ENCODE measurements at regions not wholly inside any gene's neighbourhood (a gene's known extent, or its start where the extent isn't known, plus 50 kb on each side); places are given as distances from the start of the nearest gene placed in this dataset.

DNA sequence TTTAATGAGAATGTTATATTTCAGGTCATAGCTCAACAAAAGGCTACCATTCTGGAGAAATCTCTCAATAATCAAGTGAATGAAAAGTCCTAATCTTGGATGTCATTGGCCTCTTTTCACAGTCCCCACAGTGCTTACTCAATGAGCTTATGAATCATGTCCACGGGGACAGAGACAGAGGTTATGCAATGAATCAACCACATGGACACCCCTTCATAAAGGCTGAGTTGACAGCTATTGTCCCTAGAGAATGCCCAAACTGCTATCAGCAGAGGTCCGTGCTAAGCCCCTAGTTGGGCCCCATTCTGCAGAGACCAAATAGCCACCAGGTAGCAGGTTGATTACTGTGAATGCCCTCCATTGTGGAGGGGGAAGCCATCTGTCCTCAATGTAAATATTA lies 158.1 kb downstream of the LHFPL1 start:
- in situ Hi-C loops (cut with MboI; ENCODE audit: low sequenced_read_pairs): no loop called here
- POLR2A ChIA-PET (ENCODE audit: unreplicated experiment): no interaction called here

More for the DNA sequence above, 158.1 kb downstream of the LHFPL1 start:
- CTCF ChIA-PET: no interaction called here
- no peak overlapping the region for H3K4ac ChIP-seq (ENCODE audit: low read depth, low read length)
- no peaks in the 10 kb centered on the region for H3K9me1 ChIP-seq (ENCODE audit: insufficient read depth, low read length)
- no peak overlapping the region for H2BK15ac ChIP-seq (ENCODE audit: low read depth, low read length)
- BruUV-seq (replicated peaks): no TSS peak
- H4K91ac ChIP-seq (ENCODE audit: insufficient read depth, low read depth, low read length): no peak overlapping the region
- ATAC-seq (ENCODE audit: low read depth): no peak
- TF ChIP-seq RAD21 (IDR thresholded peaks at IDR 0.05; ENCODE audit: low read length): no peak
- no peak for TF ChIP-seq CHD1 (IDR thresholded peaks at IDR 0.05; ENCODE audit: low read depth, low read length)
- TF ChIP-seq MAZ (IDR thresholded peaks at IDR 0.05; ENCODE audit: borderline replicate concordance, low read depth, low read length): no peak
- no peak for TF ChIP-seq RCOR1 (IDR thresholded peaks at IDR 0.05; ENCODE audit: insufficient replicate concordance, low read length)
- no peak for TF ChIP-seq RFX5 (IDR thresholded peaks at IDR 0.05; ENCODE audit: low read depth, low read length)
- no peak for TF ChIP-seq POLR2A (IDR thresholded peaks at IDR 0.05; ENCODE audit: low read depth, low read length)
- TF ChIP-seq, protein P1, sequence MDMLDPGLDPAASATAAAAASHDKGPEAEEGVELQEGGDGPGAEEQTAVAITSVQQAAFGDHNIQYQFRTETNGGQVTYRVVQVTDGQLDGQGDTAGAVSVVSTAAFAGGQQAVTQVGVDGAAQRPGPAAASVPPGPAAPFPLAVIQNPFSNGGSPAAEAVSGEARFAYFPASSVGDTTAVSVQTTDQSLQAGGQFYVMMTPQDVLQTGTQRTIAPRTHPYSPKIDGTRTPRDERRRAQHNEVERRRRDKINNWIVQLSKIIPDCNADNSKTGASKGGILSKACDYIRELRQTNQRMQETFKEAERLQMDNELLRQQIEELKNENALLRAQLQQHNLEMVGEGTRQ (IDR thresholded peaks at IDR 0.05; ENCODE audit: low read depth, low read length): no peak
- no peak for TF ChIP-seq CEBPB (IDR thresholded peaks at IDR 0.05; ENCODE audit: low read depth, low read length)
- no peak for TF ChIP-seq FOS (IDR thresholded peaks at IDR 0.05; ENCODE audit: low read depth, low read length)
- no peak for TF ChIP-seq MAFK (IDR thresholded peaks at IDR 0.05; ENCODE audit: low read depth, low read length)
- no peak for TF ChIP-seq SMC3 (IDR thresholded peaks at IDR 0.05; ENCODE audit: low read depth, low read length)
- no peak overlapping the region for H2AFZ ChIP-seq (replicated peaks; ENCODE audit: low read length, poor library complexity)
- H4K8ac ChIP-seq (ENCODE audit: low read depth in 2 of 2, low read length in 2 of 2): no peak overlapping the region
- H3K9ac ChIP-seq (ENCODE audit: low read depth, low read length): no peak overlapping the region
- no peak overlapping the region for H2BK20ac ChIP-seq (ENCODE audit: low read depth, low read length)
- no peaks in the 10 kb centered on the region; the same call in 1 of the 2 replicates for H3K27me3 ChIP-seq (ENCODE audit: control insufficient read depth, insufficient read depth, low read length)
- H3K18ac ChIP-seq (ENCODE audit: low read depth, low read length): no peak overlapping the region
- no peak overlapping the region for H4K5ac ChIP-seq (ENCODE audit: low read depth, low read length)
- no peaks in the 10 kb centered on the region for H3K4me1 ChIP-seq (ENCODE audit: control insufficient read depth, insufficient read depth, low read length)
- H2AK5ac ChIP-seq (ENCODE audit: low read depth, low read length): no peak overlapping the region
- dilution Hi-C loops (cut with HindIII; ENCODE audit: low sequenced_read_pairs, unreplicated experiment) (no loop called here), intact Hi-C loops (cut with micrococcal nuclease) (no loop called here)
- no peak overlapping the region for H3K27ac ChIP-seq (ENCODE audit: insufficient read depth, low read length)
- H2AK9ac ChIP-seq (replicated peaks; ENCODE audit: low read depth, low read length, poor library complexity): no peak overlapping the region
- H3K14ac ChIP-seq (replicated peaks; ENCODE audit: low read depth, low read length): no peak overlapping the region
- DNase-seq: no peak
- H3K36me3 ChIP-seq (ENCODE audit: control insufficient read depth, insufficient read depth, low read length): no peaks in the 10 kb centered on the region
- no peak overlapping the region for H3K23ac ChIP-seq (ENCODE audit: low read depth, low read length)
- H4K20me1 ChIP-seq (ENCODE audit: insufficient read depth, low read length): no peaks in the 10 kb centered on the region
- no peak overlapping the region for H2BK120ac ChIP-seq (ENCODE audit: low read depth, low read length)
- no peak overlapping the region for H3K4me3 ChIP-seq (ENCODE audit: insufficient read depth, low read depth, low read length)
- WGBS, 2 experiments (ENCODE audit: extremely low coverage in 2 of 2, insufficient read length in 1 of 2): no CpG with 5 or more reads among the region's 2 CpGs
- H3K56ac ChIP-seq (ENCODE audit: extremely low read depth, insufficient read depth, low read length): no peak overlapping the region
- H2BK5ac ChIP-seq (ENCODE audit: low read depth, low read length, poor library complexity, severe bottlenecking): no peak overlapping the region
- H3K4me2 ChIP-seq (ENCODE audit: low read depth, low read length): no peak overlapping the region
- no peaks in the 10 kb centered on the region for H3K79me1 ChIP-seq (ENCODE audit: low read depth in 1 of 2, low read length in 2 of 2)
- no peaks in the 10 kb centered on the region; the same call in 1 of the 2 replicates for H3K9me3 ChIP-seq (ENCODE audit: control insufficient read depth, insufficient read depth, low read length)
